C4-2B (cell line): ENCODE measurements at regions not wholly inside any gene's neighbourhood (a gene's known extent, or its start where the extent isn't known, plus 50 kb on each side); places are given as distances from the start of the nearest gene placed in this dataset.
"Not testable (repeated sequence)": the region's sequence is repeated elsewhere in the genome, so short reads cannot be mapped to it uniquely, and the experiment has no call there.

Experiments
- ZFX ChIP-seq: fragments of 450-650 bp; IDR thresholded peaks from 2 replicates; pipeline ENCODE4 v1.6.1; 2017
- TF ChIP-seq, protein P1 (sequence below): fragments of 450-650 bp; conservative IDR thresholded peaks from 2 replicates; pipeline ENCODE4 v1.5.1; 2017; ENCODE audit warnings: mild to moderate bottlenecking

DNA sequence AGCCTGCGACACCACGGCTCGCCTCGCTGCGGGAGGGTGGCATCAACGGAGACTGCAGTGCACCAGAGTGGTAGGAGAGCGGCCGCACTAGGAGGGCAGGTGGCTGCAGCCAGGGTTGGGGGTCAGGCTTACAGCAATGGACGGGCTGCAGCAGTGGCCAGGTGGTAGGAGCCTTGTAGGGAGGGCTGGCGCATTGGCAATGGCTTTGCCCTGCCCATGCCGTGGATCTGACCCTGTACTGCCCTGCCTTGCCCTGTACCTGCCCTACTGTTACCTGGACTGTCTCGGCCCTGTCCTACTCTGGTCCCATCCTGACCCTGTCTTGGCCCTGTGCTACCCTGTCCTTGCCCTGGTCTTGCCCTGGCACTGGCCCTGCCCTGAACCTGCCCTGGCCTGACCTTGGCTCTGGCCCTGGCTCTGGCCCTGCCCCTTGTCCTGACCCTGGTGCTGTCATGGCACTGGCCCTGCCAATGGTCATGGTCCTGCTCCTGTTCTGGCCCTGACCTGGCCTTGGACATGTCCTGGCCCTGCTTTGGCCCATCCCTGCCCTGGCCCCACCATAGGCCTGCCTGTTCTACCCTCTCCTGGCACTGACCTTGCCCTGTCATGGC, 240.0 kb downstream of the GOLGA6L6 start:
- TF ChIP-seq, protein P1, sequence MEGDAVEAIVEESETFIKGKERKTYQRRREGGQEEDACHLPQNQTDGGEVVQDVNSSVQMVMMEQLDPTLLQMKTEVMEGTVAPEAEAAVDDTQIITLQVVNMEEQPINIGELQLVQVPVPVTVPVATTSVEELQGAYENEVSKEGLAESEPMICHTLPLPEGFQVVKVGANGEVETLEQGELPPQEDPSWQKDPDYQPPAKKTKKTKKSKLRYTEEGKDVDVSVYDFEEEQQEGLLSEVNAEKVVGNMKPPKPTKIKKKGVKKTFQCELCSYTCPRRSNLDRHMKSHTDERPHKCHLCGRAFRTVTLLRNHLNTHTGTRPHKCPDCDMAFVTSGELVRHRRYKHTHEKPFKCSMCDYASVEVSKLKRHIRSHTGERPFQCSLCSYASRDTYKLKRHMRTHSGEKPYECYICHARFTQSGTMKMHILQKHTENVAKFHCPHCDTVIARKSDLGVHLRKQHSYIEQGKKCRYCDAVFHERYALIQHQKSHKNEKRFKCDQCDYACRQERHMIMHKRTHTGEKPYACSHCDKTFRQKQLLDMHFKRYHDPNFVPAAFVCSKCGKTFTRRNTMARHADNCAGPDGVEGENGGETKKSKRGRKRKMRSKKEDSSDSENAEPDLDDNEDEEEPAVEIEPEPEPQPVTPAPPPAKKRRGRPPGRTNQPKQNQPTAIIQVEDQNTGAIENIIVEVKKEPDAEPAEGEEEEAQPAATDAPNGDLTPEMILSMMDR: not testable (repeated sequence)
- not testable (repeated sequence) for TF ChIP-seq ZFX
